Mesodermal cell (in vitro differentiated cells): ENCODE measurements at regions not wholly inside any gene's neighbourhood (a gene's known extent, or its start where the extent isn't known, plus 50 kb on each side); places are given as distances from the start of the nearest gene placed in this dataset.

ENCODE experiments used
- H3K27ac ChIP-seq: 2 replicates; pipeline ENCODE4 v1.7.0; 2013; ENCODE audit warnings: mild to moderate bottlenecking, low read depth, low read length, moderate library complexity; ENCODE audit not compliant: severe bottlenecking
- H3K36me3 ChIP-seq: 2 replicates; pipeline ENCODE4 v1.7.1; 2013; ENCODE audit warnings: mild to moderate bottlenecking, low read length, moderate library complexity; ENCODE audit not compliant: control insufficient read depth, insufficient read depth
- H3K4me1 ChIP-seq: one replicate; pipeline ENCODE4 v1.7.1; 2013; ENCODE audit warnings: mild to moderate bottlenecking, low read length; ENCODE audit not compliant: insufficient read depth, control insufficient read depth, poor library complexity, severe bottlenecking
- H3K4me3 ChIP-seq: 2 replicates; pipeline ENCODE4 v1.7.0; 2013; ENCODE audit warnings: low read length, control low read depth, mild to moderate bottlenecking; ENCODE audit not compliant: insufficient read depth, poor library complexity, severe bottlenecking; ENCODE audit errors: extremely low read depth
- H3K9me3 ChIP-seq: 2 replicates; pipeline ENCODE4 v1.7.1; 2013; ENCODE audit warnings: mild to moderate bottlenecking, low read length, moderate library complexity; ENCODE audit not compliant: control insufficient read depth
- WGBS, 2 experiments: methylation state at CpG; one replicate each; pipeline ENCODE4 v1.1.5; 2013; ENCODE audit warnings: missing lambda C conversion rate in 2 of 2; ENCODE audit not compliant: insufficient coverage in 2 of 2; 5-methylcytosine and 5-hydroxymethylcytosine counted together

DNA sequence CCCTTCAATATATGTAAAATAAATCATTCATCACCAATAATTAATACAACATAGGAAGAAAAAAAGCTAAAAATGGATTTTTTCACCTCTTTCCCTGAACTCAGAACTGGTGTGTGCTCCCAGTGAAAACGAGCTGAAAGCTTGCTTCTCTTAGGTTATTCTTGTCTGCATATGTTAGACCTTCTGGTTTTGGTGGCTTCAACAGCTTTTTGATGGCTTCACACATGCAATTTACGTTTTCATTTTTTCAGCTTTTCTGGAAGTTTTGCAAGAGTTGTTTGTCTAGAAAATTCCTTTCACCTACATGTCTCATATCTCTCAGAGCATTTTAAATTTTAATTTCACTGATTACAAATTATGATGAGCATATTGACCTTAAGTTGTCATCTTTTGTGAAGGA, 86.9 kb upstream of the PTCHD4 start:
- Histone ChIP-seq H3K4me1 (no peaks in the 10 kb centered on the region), H3K9me3 (no peaks in the 10 kb centered on the region), H3K4me3 (no peak overlapping the region), H3K27ac (no peak overlapping the region), H3K36me3 (no peaks in the 10 kb centered on the region)
- WGBS, 2 experiments: no CpG with 5 or more reads among the region's 2 CpGs

DNA sequence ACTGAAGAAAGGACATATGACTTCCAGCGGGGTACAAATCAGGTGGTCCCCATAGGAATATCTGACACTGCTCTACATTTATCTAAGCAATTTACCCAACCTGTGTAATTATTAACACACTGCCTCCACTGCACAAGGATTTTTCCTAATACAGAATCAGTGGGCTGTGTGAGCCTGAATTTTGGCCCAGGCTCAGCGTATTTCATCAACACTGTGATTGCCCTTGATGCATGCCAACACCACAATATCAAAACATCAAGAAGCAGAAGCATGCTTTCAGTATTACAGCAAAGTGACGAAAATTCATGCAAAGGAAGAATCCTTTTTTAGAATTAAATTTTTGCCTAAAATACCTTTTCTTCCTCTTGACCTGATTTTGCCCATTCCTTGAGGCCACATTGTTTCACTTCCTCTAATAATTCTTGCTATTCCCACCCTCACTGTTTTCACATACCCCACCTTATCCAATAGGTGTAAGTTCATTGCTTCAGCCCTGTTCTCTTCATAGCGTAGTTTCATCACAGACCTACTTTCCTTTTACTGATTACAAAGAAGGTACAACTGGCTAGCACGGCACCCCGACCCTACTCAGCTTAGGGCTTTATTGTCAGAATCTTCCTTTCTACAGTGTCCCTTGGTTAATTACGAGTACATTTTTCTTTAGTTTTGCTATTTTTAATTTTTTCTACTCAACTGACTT, 83.7 kb upstream of the PTCHD4 start:
- WGBS, 2 experiments: 92 to 94% methylated on average over 4 to 6 of the region's 7 CpGs
- Histone ChIP-seq H3K4me1 (no peaks in the 10 kb centered on the region), H3K27ac (no peak overlapping the region)

DNA sequence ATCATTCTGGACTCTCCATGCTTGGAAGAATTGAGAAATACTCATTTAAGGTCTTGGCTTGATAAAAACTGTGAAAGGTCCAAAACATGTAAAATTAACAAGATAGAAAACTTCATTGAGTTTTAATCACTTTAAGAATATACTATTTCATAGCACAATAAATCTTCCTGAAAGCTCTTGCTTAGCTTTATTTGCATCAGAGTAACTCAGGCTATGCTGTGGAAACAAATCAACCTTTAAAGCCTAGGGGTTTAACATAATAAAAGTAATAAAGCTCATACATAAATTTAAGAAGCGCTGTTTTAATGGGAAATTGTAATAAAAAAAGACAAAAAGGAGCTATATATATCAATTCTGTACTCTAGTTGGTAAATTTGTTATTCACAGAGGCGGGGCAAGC, 77.2 kb upstream of the PTCHD4 start:
- WGBS, 2 experiments: 100% methylated on average over 1 of the region's 2 CpGs; no CpG with 5 or more reads in 1 of the 2 experiments
- Histone ChIP-seq H3K4me3 (no peak overlapping the region), H3K4me1 (no peaks in the 10 kb centered on the region)

More for the DNA sequence above, 83.7 kb upstream of the PTCHD4 start:
- no peaks in the 10 kb centered on the region for H3K36me3 ChIP-seq
- no peaks in the 10 kb centered on the region for H3K9me3 ChIP-seq
- no peak overlapping the region for H3K4me3 ChIP-seq

DNA sequence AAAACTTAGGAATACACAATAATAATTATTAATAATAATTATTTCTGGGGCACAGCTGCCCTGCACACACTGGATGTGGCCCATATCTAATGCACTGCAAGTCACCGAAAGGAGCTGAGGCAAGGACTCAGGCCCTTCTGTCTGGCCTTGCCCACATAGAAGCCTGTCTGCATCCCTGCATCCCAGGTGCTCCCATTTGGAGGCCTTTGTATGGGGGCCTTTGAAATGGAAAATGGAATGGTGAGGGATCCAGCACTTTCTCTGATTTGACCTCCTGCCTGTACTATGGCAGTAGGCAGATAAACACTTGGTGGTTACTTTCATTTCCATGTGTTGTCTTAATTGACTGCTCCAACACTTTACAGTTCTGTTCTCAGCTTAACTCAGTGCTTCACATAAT, 75.7 kb upstream of the PTCHD4 start:
- Histone ChIP-seq H3K4me1 (no peaks in the 10 kb centered on the region), H3K9me3 (no peaks in the 10 kb centered on the region), H3K36me3 (no peaks in the 10 kb centered on the region), H3K27ac (no peak overlapping the region), H3K4me3 (no peak overlapping the region)
- 100% methylated on average over 1 of the region's 1 CpG; no CpG with 5 or more reads in 1 of the 2 experiments for WGBS, 2 experiments

More for the DNA sequence above, 77.2 kb upstream of the PTCHD4 start:
- no peaks in the 10 kb centered on the region for H3K9me3 ChIP-seq
- H3K36me3 ChIP-seq: no peaks in the 10 kb centered on the region
- H3K27ac ChIP-seq: no peak overlapping the region

DNA sequence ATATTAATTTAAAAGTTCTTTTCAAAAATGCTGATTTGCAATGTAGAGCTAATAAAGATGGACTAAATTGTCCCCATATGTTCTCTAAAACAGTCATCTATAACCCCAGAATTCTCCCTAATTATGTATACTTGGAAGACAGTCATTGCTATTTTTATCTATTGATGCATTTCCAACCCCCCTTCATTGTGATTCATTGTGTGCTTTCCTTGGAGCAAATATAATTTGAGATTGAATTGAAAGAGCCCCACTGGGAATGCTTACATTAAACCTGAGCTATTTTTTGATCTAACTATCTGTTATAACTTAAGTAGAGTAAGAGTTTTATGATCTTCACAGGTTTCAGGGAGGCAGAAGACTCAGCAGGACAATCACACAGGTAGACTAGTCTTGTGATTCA, 73.7 kb upstream of the PTCHD4 start:
- Histone ChIP-seq H3K9me3 (no peaks in the 10 kb centered on the region), H3K27ac (no peak overlapping the region), H3K36me3 (no peaks in the 10 kb centered on the region), H3K4me1 (no peaks in the 10 kb centered on the region), H3K4me3 (no peak overlapping the region)

DNA sequence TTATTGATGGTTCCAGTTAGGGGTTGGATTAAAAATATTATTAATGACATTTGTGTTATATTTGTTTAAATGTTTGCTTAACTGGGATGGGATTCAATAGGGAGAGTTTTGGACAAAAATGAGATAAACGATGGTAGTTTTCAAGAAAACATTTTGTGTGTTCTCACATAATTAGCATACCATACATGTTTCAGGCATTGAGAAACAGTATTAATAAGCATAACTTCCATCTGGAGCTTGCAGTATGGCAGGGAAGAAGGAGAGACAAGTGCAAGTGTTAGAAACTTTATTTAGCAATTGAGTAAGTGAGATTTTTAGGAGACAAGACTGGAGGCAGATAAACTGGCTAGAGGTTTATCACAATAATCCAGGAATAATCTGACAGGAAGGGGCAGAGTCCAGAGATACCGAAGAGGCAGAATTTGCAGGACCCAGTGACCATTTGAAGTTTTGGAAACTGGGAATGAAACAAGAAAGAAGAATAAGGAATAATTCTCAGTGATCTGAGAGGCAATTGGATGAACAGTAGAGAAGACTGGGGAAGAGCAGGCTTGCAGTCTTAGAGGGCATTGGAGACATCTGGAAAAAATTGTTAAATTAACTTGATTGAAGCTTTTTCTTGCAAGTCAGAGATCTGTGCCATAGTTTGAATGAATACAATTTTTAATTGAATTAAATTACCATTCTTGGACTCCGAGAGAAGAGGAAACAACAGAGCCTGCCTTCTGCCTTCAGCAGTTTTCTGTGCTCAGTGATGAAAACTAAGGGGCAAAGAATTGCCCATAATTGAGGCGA, 73.0 kb upstream of the PTCHD4 start:
- no peak overlapping the region for H3K27ac ChIP-seq
- H3K4me3 ChIP-seq: no peak overlapping the region
- 83 to 92% methylated on average over 1 to 3 of the region's 4 CpGs for WGBS, 2 experiments
- no peaks in the 10 kb centered on the region for H3K36me3 ChIP-seq
- H3K9me3 ChIP-seq: no peaks in the 10 kb centered on the region
- no peaks in the 10 kb centered on the region for H3K4me1 ChIP-seq

DNA sequence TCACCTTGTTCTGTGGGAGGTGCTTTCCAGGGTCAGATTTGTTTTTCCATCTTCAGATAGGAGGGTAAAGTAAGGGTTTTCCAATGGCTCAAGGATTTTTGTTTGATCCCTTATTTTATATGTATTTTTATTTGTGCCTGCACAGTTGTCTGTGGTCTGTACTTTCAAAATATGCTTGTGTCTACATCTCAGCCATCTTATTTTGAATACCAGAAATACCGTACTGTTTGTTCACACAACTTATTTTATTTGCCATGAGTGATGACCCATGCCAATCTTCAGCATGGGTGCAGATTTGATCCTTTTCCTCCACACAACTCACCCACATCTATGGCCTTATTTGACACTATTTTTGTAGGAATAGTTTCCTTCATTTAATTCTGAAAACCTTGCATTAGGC, 72.2 kb upstream of the PTCHD4 start:
- WGBS, 2 experiments: 80% methylated on average over 1 of the region's 1 CpG; no CpG with 5 or more reads in 1 of the 2 experiments
- no peaks in the 10 kb centered on the region for H3K36me3 ChIP-seq
- H3K27ac ChIP-seq: no peak overlapping the region
- H3K4me1 ChIP-seq: no peaks in the 10 kb centered on the region
- H3K4me3 ChIP-seq: no peak overlapping the region
- no peaks in the 10 kb centered on the region for H3K9me3 ChIP-seq

DNA sequence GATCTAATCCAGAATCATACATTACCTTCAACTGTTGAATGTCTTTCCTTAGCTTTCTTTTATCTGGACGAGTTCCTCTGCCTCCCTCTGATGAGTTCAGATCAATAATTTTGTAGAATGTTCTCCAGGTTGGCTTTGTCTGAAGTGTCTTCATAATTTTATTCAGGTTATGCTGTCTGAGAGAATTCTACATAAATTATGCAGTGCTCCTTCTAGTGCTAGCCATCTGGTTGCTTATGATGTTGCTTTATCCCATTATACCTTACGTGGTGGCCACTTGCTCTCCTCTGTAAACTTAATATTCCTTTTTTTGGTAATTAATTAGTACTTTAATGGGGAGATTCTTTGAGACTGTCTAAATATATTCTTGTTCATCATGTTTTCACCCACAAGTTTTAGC, 67.7 kb upstream of the PTCHD4 start:
- Histone ChIP-seq H3K9me3 (no peaks in the 10 kb centered on the region), H3K27ac (no peak overlapping the region), H3K36me3 (no peaks in the 10 kb centered on the region), H3K4me3 (no peak overlapping the region), H3K4me1 (no peaks in the 10 kb centered on the region)
- no CpG with 5 or more reads among the region's 2 CpGs for WGBS, 2 experiments

DNA sequence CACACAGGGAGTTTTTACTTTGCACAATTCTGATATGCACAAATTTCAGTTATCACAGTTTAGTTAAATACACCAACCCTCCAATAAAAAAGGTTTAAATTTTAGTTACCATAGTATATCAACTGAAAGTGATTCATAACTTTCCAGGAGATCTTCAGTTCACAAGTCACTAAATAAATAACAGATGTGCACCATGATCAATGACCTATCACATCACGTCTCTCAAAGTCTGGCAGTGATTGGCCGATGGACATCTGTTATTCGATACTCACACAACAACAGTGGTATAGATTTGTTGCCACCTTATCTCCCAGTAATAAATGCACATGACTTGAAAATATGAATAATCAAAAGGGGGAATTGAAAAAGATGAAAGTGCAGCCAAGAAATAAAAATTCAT, 66.8 kb upstream of the PTCHD4 start:
- no peaks in the 10 kb centered on the region for H3K9me3 ChIP-seq
- H3K36me3 ChIP-seq: no peaks in the 10 kb centered on the region
- no peak overlapping the region for H3K4me3 ChIP-seq
- WGBS, 2 experiments: 100% methylated on average over 1 of the region's 3 CpGs; no CpG with 5 or more reads in 1 of the 2 experiments
- H3K4me1 ChIP-seq: no peaks in the 10 kb centered on the region
- no peak overlapping the region for H3K27ac ChIP-seq

DNA sequence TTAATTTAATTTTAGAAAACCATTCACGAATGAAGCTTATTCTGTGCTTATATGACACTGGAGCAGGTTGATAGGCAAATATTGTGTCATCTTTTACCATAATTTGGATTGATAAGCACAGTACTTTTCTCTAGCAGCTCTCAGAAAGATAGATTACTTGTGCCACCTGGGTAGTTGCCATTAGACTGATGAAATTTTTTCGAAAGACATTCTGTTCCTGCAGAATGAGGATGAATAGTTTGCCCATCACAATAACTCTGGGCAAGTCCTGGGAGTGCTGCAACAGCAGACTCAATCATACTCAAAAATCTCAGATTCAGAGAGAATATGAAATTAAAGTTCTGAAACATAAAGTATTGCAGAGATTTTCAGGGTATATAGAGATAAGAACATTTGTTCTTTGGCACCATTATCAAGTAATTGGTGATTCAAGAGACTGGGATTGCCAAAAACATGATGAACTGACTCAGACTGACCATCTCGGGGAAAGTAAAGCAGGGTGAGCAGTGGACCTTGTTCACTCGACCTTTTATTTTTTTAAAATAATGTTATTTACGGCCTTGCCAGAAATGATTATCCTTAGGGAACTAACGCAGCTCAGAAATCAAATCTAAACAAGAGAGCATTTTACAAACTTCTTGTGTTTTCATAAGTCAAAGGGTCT, 65.8 kb upstream of the PTCHD4 start:
- Histone ChIP-seq H3K4me3 (no peak overlapping the region), H3K4me1 (no peaks in the 10 kb centered on the region)
- whole genome bisulfite sequencing, 2 experiments: 100% methylated on average over 2 of the region's 6 CpGs; no CpG with 5 or more reads in 1 of the 2 experiments

More for the DNA sequence above, 65.8 kb upstream of the PTCHD4 start:
- no peaks in the 10 kb centered on the region for H3K36me3 ChIP-seq
- no peak overlapping the region for H3K27ac ChIP-seq
- H3K9me3 ChIP-seq: no peaks in the 10 kb centered on the region
